Kidney (tissue), 13 donors: ENCODE measurements at regions not wholly inside any gene's neighbourhood (a gene's known extent, or its start where the extent isn't known, plus 50 kb on each side); places are given as distances from the start of the nearest gene placed in this dataset.

Experiments used
- DNase-seq, 5 donors: peaks; one replicate each; pipeline ENCODE4 v3.0.0-alpha.2; 2013 to 2020
- FAIRE-seq: peaks from 2 replicates; lab custom pipeline; 2012; peaks lifted over from hg19 to GRCh38; lab: Jason Lieb, UNC
- H3K27ac ChIP-seq, 2 donors: one replicate each; pipeline ENCODE4 v1.7.0; 2013; ENCODE audit warnings: low read depth in 2 of 2, low read length in 2 of 2, inconsistent platforms in 1 of 2
- H3K27me3 ChIP-seq: one replicate; pipeline ENCODE4 v1.7.1; 2013; ENCODE audit warnings: low read length, inconsistent platforms; ENCODE audit not compliant: control insufficient read depth, insufficient read depth
- H3K36me3 ChIP-seq, 3 donors: one replicate each; pipeline versions ENCODE4 v1.7.0 to v1.7.1; 2013; ENCODE audit warnings: low read length in 3 of 3, control low read depth in 1 of 3, inconsistent platforms in 1 of 3; ENCODE audit not compliant: insufficient read depth in 3 of 3, control insufficient read depth in 2 of 3
- H3K4me1 ChIP-seq, 3 donors: one replicate each; pipeline versions ENCODE4 v1.7.0 to v1.7.1; 2013; ENCODE audit warnings: low read length in 3 of 3, inconsistent platforms in 1 of 3, low read depth in 1 of 3; ENCODE audit not compliant: control insufficient read depth in 2 of 3, insufficient read depth in 2 of 3
- H3K4me3 ChIP-seq, 3 donors: one replicate each; pipeline versions ENCODE4 v1.7.0 to v1.8.1; 2013; ENCODE audit warnings: low read length in 3 of 3, control low read depth in 1 of 3, inconsistent platforms in 1 of 3
- H3K9ac ChIP-seq, 3 donors: one replicate each; pipeline versions ENCODE4 v1.7.0 to v1.7.1; 2013; ENCODE audit warnings: low read length in 3 of 3, control low read depth in 1 of 3, inconsistent platforms in 1 of 3
- H3K9me3 ChIP-seq, 3 donors: one replicate each; pipeline versions ENCODE4 v1.7.0 to v1.7.1; 2013; ENCODE audit warnings: low read length in 3 of 3, control low read depth in 1 of 3, inconsistent platforms in 1 of 3; ENCODE audit not compliant: control insufficient read depth in 2 of 3, insufficient read depth in 1 of 3
- CTCF ChIP-seq: IDR thresholded peaks from 3 replicates; pipeline ENCODE4 v1.5.1; 2012; ENCODE audit warnings: mild to moderate bottlenecking, moderate library complexity, borderline replicate concordance; ENCODE audit not compliant: insufficient read depth; ENCODE audit errors: extremely low read depth
- intact Hi-C: fragments of 100-400 bp; cut with DNase I; formaldehyde crosslinking; loops from one replicate; pipeline ENCODE4 v1.11.1; 2022
- donor health status: control.
- donor health status: control.
- donor health status: control.
- donor health status: control.
- donor health status: control.
- donor health status: DM: yes; HTN: yes; CAD: no.
- donor health status: Normal renal cell carcinoma (clear cell type).

GRCh38 chr15:96390986-96391385 lies 60.5 kb downstream of the NR2F2 start:
- H3K27ac ChIP-seq, result no peak overlapping the region
- DNase-seq (no peak), FAIRE-seq (no peak)
- no peak overlapping the region for H3K4me3 ChIP-seq
- no peaks in the 10 kb centered on the region for H3K36me3 ChIP-seq
- no peaks in the 10 kb centered on the region for H3K27me3 ChIP-seq
- no peak for TF ChIP-seq CTCF
- no peaks in the 10 kb centered on the region for H3K4me1 ChIP-seq
- H3K9ac ChIP-seq, result no peak overlapping the region
- no peaks in the 10 kb centered on the region for H3K9me3 ChIP-seq
- intact Hi-C loops, result no loop called here

DNA sequence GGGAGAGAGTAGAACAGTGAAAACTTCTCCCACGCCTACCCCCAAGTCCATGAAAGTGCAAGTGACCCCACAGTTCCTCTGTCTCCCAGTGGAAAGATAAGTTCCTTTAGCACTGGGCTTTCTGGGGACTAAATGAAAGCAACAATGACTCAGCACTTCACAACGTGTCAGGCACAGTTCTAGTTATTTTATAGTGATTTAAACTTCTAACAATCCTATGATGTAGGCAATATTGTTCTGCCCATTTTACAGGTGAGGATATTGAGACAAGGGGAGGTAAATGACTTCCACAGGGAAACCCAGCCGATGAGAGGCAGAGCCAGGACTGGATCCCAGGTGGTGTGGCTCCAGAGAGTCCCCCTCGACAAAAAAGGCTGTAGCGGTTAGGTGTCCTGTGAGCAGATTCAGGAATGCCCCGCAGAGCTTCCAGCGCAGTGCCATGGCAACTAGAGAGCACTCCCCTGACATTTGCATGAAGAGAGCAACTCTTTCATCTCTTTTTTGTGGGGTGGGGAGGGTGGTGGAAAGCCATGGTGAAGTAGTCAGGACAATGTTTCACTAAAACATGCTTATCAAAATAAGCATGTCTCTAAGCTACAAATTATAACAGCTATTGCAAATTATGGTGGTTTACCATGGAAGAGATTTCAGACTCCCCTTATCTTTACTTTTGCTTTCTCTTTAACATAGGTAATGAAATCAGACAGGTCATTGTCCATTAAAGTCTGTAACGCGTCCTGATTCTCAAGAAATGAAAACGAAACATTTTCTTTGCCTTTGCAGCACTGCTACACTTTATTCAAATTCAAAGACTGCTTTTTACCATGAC lies 62.1 kb downstream of the NR2F2 start:
- DNase-seq (no peak), FAIRE-seq (no peak)
- no peak overlapping the region for H3K27ac ChIP-seq
- intact Hi-C loops, result no loop called here
- H3K27me3 ChIP-seq, result no peaks in the 10 kb centered on the region
- H3K9me3 ChIP-seq, result no peaks in the 10 kb centered on the region
- no peaks in the 10 kb centered on the region for H3K36me3 ChIP-seq
- H3K4me1 ChIP-seq, result no peaks in the 10 kb centered on the region
- H3K4me3 ChIP-seq, result peak overlapping the region in 2 of 3 donors; percentile 15 to 18
- H3K9ac ChIP-seq, result no peak overlapping the region
- TF ChIP-seq CTCF, result no peak

- no peak for TF ChIP-seq CTCF
- Histone ChIP-seq H3K4me1 (no peaks in the 10 kb centered on the region), H3K27me3 (no peaks in the 10 kb centered on the region), H3K27ac (no peak overlapping the region), H3K36me3 (no peaks in the 10 kb centered on the region), H3K4me3 (peak overlapping the region in 2 of 3 donors; percentile 15 to 18), H3K9ac (no peak overlapping the region), H3K9me3 (no peaks in the 10 kb centered on the region)
- intact Hi-C loops, result no loop called here
- DNase-seq (no peak), FAIRE-seq (no peak)
Measured at GRCh38 chr15:96393209-96393513, 62.7 kb downstream of the NR2F2 start.

DNA sequence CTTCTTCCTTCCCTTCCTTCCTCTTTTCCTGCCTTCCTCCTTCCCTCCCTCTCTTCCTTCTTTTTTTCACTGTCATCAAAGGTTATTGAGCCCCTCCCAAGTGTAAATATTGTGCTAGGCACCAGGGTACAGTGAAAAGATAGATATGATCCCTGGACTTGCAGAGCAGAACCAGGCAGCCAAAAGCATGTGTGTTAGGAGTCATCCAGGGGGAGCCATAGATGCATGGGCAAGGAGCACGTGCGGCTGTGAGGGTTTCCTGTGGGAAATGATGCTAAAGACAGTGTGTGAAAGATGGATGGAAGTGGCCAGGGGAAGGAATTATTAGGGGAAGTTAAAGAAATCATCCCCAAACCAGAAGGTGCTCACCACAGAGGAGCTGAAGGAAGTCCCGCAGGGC lies 65.2 kb downstream of the NR2F2 start:
- FAIRE-seq, result no peak
- DNase-seq, result no peak
- intact Hi-C loops, result no loop called here
- no peaks in the 10 kb centered on the region for H3K9me3 ChIP-seq
- H3K36me3 ChIP-seq, result no peaks in the 10 kb centered on the region
- H3K27me3 ChIP-seq, result no peaks in the 10 kb centered on the region
- no peaks in the 10 kb centered on the region for H3K4me1 ChIP-seq
- H3K9ac ChIP-seq, result no peak overlapping the region
- no peak overlapping the region for H3K4me3 ChIP-seq
- H3K27ac ChIP-seq, result no peak overlapping the region
- no peak for TF ChIP-seq CTCF
